Skin of body (tissue), 1 donor: ENCODE measurements at regions not wholly inside any gene's neighbourhood (a gene's known extent, or its start where the extent isn't known, plus 50 kb on each side); places are given as distances from the start of the nearest gene placed in this dataset.
A peak's percentile ranks its signal among the peaks of the same experiment; 100 is the strongest.
"Not testable (repeated sequence)": the region's sequence is repeated elsewhere in the genome, so short reads cannot be mapped to it uniquely, and the experiment has no call there.

ENCODE experiments used
- DNase-seq: peaks from one replicate; lab custom pipeline; 2025; lab: John Stamatoyannopoulos, UW

- DNase-seq = no peak
Observed at GRCh38 chr4:162485486-162485885, 321.7 kb upstream of the FSTL5 start.

- no peak for DNase-seq
Observed at GRCh38 chr4:162475246-162475645, 311.4 kb upstream of the FSTL5 start.

DNA sequence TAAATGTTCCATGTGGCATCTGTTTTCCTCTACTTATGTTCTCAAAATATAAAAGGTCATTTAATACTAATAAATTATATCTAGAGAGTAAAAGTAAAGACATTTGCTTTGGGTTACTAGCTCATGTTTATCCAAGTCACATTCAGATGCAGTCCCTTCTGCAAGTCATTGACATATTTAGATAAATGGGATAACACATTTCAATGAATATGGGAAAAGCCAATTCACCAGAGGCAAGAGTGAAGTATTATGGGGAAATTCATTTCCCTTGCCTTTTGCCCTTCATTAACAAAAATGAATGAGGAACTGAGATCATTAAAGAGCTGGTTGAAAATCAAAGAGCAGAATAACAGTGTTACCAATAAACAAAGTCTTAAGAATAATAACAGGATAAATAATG, 306.2 kb upstream of the FSTL5 start:
- DNase-seq = no peak

DNA sequence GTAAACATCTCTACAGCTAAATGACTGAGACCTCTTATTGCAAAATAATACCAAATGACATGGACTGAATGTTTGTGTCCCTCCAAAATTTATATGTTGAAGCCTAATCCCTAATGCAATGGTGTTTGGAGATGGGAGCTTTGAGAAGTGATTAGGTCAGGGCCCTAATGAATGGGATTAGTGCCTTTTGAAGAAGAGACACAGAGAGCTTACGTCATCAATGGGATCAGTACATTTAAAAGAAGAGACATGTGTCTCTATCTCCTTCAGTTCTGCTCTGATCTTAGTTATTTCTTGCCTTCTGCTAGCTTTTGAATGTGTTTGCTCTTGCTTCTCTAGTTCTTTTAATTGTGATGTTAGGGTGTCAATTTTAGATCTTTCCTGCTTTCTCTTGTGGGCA, 301.6 kb upstream of the FSTL5 start:
- not testable (repeated sequence) for DNase-seq

DNA sequence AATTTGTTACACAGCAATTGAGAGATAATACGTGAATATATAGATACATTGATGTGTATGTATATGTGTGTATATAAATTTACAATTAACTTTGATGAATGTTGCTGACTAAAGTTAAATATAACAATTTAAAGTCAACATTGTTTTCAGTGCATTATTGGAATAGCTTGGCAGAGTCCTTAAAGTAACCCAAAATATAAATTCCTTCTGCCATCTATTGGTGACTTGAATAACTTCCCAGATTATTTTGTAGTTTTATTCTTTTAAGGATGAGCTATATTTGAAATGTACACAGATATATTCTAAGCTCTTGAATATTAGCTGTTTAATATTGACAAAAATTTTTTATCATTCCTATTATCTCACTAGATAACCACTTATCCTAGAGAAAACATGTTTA, 298.2 kb upstream of the FSTL5 start:
- peak; percentile 21 for DNase-seq

GRCh38 chr4:162458051-162458450, 294.3 kb upstream of the FSTL5 start:
- DNase-seq = no peak

GRCh38 chr4:162457071-162457865, 293.5 kb upstream of the FSTL5 start:
- DNase-seq = no peak

GRCh38 chr4:162456106-162456505, 292.3 kb upstream of the FSTL5 start:
- no peak for DNase-seq

- DNase-seq = no peak
Observed at GRCh38 chr4:162450531-162451035, 286.8 kb upstream of the FSTL5 start.

DNA sequence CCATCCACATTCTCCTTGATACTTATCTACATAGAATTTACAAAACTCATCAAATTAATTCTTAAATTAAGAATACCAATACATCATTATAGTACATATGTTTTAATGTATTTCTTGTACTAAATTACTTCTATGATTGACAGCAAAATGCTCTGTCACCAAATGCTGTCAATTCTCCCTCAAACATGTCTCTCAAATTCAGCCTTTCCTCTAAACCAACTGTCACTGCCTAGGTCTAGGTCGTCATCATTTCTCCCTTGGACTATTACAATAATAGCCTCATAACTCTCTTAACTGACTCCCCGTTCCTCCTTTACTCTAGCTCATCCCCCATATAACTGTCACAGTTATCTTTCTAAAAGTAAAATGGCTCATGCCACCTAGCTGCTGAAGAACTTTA, 279.7 kb upstream of the FSTL5 start:
- no peak for DNase-seq

GRCh38 chr4:162442128-162442527, 278.3 kb upstream of the FSTL5 start:
- DNase-seq = no peak

DNA sequence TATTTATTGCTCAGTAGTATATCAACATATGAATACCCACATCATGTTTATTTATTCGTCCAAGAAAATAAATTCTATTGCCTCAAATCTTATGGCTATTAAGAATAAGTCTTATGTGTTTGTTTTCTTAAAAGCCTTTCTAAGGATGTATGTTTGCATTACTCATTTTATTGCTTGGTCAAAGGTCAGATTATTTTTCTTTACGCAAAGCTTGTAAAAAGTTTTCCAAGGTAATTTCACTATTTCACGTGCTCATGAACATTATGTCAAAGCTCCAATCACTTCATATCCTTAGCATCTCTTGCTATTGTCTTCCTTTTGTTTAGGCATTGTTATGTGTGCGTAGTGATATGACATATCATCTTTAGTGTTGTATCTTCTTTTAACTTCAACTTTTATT, 258.5 kb upstream of the FSTL5 start:
- DNase-seq = no peak

- no peak for DNase-seq
Observed at GRCh38 chr4:162410854-162411253, 247.1 kb upstream of the FSTL5 start.

DNA sequence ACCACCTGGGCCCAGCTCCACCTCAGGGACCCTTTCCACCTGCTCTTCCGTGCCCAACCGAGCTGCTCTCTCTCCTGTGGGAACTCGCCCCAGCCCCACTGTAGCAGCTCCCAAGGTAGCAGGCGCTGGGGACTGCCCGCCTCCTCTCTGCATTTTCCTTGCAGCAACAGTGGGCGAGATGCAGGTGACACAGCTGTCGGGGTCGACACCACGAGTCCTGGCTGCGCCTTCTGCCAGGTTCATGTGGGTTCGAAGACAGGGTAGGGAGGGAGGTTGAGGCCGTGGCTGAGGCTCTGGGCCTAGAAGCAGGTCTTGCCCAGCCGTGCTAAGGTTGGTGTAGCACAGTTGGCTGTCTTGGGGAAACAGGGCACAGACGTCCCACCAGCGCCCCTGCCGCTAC, 245.2 kb upstream of the FSTL5 start:
- DNase-seq = no peak

DNA sequence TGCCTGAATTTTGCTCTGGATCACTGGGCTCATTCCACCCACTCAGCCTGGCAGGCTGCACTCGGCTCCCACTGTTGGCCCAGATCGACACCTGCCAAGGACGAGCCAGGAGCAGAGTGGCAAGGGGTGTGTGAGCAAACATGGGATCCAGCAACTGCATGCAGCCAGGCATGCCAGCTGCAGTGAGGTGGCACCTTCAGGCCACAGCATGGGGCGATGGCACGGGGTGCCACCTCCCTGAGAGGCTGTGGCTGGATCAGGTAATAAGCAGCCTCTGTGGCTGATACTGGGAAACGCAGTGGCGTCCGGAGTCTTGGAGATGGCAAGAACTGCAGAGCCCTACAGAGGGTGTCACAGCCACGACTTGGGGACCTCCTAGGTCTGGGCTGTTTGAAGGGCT, 244.5 kb upstream of the FSTL5 start:
- no peak for DNase-seq

DNA sequence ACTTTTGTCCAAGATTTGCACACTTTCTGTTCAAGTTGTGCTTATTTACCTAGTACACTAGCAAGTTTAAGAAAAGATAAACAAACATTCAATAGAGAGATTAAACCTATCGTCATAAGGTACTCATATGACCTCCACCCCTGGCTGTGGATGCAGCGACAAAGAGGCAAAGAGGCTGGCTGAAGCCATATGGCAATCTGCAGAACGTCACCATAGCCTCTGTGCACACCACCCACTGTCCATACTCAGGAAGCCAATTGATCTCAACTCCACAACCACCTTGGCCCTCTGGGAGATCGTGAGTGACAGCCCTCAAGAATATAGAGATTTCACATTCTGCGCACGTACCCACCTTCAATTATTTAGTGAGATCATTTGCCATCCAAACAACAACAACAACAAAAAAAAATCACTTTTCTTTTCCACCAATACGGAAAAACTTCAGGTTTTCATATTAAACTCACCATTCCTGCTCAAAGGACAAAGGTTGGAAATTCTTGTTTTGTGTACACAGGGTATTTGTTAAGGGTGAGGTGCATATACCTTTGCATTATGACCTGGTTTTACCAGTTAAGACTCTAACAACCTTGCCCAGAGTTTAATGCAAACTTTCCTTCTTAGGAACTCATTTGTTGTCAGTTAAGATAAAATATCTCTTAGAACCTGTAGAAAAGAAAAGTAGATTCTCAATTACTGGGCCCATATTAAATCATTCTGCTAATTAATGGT, 243.0 kb upstream of the FSTL5 start:
- DNase-seq = no peak

GRCh38 chr4:162403932-162404331, 240.1 kb upstream of the FSTL5 start:
- DNase-seq = no peak

GRCh38 chr4:162403419-162403818, 239.6 kb upstream of the FSTL5 start:
- no peak for DNase-seq

- DNase-seq = no peak
Observed at GRCh38 chr4:162401021-162401420, 237.2 kb upstream of the FSTL5 start.

DNA sequence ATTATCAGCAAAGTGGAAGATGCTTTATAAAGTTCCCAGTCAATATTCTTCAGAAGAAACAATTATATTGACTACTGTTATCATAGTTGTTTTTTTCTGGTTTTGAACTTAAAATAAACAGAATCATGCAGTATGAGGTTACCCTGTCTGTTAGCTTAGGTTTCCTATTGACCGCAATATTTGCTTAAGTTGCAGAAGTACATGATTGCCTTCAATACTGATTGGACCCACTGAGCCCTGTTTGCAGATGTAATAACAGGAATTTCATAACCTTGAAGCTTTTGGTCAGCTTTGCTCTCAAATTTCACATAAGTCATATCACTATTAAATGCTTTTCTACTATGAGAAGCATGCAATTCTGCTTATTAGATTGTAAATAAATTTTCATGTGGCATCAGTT, 229.1 kb upstream of the FSTL5 start:
- DNase-seq = no peak

DNA sequence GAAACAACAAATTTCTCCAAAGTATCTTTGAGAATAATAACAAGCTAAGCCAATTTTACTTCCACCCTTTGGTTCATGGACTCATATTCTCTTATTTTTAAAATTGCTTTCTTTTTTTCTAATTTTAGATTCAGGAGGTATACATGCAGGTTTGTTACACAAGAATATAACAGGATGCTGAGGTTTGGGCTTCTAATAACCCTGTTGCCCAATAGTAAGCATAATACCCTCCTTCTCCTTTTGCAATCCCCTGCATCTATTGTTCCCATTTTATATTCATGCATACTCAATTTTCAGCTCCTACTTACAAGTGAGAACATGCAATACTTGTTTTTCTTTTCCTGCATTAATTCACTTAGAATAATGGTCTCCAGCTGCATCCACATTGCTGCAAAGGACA, 202.3 kb upstream of the FSTL5 start:
- DNase-seq = no peak

- DNase-seq = no peak
Observed at GRCh38 chr4:162364651-162365050, 200.9 kb upstream of the FSTL5 start.
